Choroid plexus epithelial cell (primary cell): ENCODE measurements at regions not wholly inside any gene's neighbourhood (a gene's known extent, or its start where the extent isn't known, plus 50 kb on each side); places are given as distances from the start of the nearest gene placed in this dataset.

Experiments
- DNase-seq: peaks from one replicate; pipeline ENCODE4 v3.0.0-alpha.2; 2010; ENCODE audit warnings: low read depth
- H3K4me3 ChIP-seq: 2 replicates; pipeline ENCODE4 v1.5.1; 2011; ENCODE audit warnings: low read depth, mild to moderate bottlenecking, control low read depth, low read length, moderate library complexity
- CTCF ChIP-seq: conservative IDR thresholded peaks from 2 replicates; pipeline ENCODE4 v1.5.1; 2011; ENCODE audit warnings: low read depth, mild to moderate bottlenecking, control low read depth, inconsistent platforms, low read length, moderate library complexity

GRCh38 chr5:96048763-96049162, 87.1 kb upstream of the ELL2 start:
- TF ChIP-seq CTCF: no peak
- no peak overlapping the region for H3K4me3 ChIP-seq
- DNase-seq: peak; percentile 37

GRCh38 chr5:96045888-96046287, 84.2 kb upstream of the ELL2 start:
- no peak overlapping the region for H3K4me3 ChIP-seq
- DNase-seq: no peak
- TF ChIP-seq CTCF: no peak

- no peak overlapping the region for H3K4me3 ChIP-seq
- TF ChIP-seq CTCF: no peak
- no peak for DNase-seq
Measured at GRCh38 chr5:96043446-96043845, 81.8 kb upstream of the ELL2 start.

GRCh38 chr5:96037128-96037527, 75.5 kb upstream of the ELL2 start:
- no peak overlapping the region for H3K4me3 ChIP-seq
- DNase-seq: peak; percentile 74
- no peak for TF ChIP-seq CTCF

GRCh38 chr5:96036301-96036700, 74.7 kb upstream of the ELL2 start:
- TF ChIP-seq CTCF: no peak
- DNase-seq: no peak

GRCh38 chr5:96035796-96036195, 74.1 kb upstream of the ELL2 start:
- no peak for TF ChIP-seq CTCF
- H3K4me3 ChIP-seq: no peak overlapping the region
- no peak for DNase-seq

More at GRCh38 chr5:96036301-96036700, 74.7 kb upstream of the ELL2 start:
- H3K4me3 ChIP-seq: no peak overlapping the region

- no peak for DNase-seq
- no peak overlapping the region for H3K4me3 ChIP-seq
- no peak for TF ChIP-seq CTCF
Measured at GRCh38 chr5:96033116-96033515, 71.5 kb upstream of the ELL2 start.
